HL-60 (cell line): ENCODE measurements at regions not wholly inside any gene's neighbourhood (a gene's known extent, or its start where the extent isn't known, plus 50 kb on each side); places are given as distances from the start of the nearest gene placed in this dataset.

ENCODE experiments used
- DNase-seq, 2 experiments: peaks; one replicate each; pipeline ENCODE4 v3.0.0-alpha.2; 2010 to 2020; ENCODE audit warnings: low read depth in 1 of 2, low spot score in 1 of 2
- H3K27ac ChIP-seq: fragments of 250-450 bp; sonication (Bioruptor Pico); replicated peaks from 2 replicates; pipeline ENCODE4 v1.5.1; 2020; ENCODE audit warnings: mild to moderate bottlenecking, moderate library complexity
- H3K27me3 ChIP-seq: fragments of 250-450 bp; sonication (Bioruptor Pico); 2 replicates; pipeline ENCODE4 v1.5.1; 2021; ENCODE audit warnings: mild to moderate bottlenecking, moderate library complexity; ENCODE audit not compliant: insufficient read depth, poor library complexity, severe bottlenecking
- H3K4me3 ChIP-seq: replicated peaks from 2 replicates; pipeline ENCODE4 v1.5.1; 2011; ENCODE audit warnings: mild to moderate bottlenecking, control low read depth, low read length; ENCODE audit not compliant: insufficient read depth
- CTCF ChIP-seq: IDR thresholded peaks from one replicate; pipeline ENCODE4 v1.5.1; 2011; ENCODE audit warnings: low read length, control low read depth, inconsistent platforms; ENCODE audit not compliant: insufficient read depth
- GABPA ChIP-seq: IDR thresholded peaks from 2 replicates; pipeline ENCODE4 v1.6.1; 2012; ENCODE audit warnings: low read depth
- POLR2AphosphoS5 ChIP-seq: IDR thresholded peaks from 2 replicates; pipeline ENCODE4 v1.6.1; 2012; ENCODE audit warnings: low read depth
- REST ChIP-seq: IDR thresholded peaks from 2 replicates; pipeline ENCODE4 v1.6.1; 2012; ENCODE audit warnings: low read depth; ENCODE audit not compliant: insufficient replicate concordance
- SPI1 ChIP-seq: IDR thresholded peaks from 2 replicates; pipeline ENCODE4 v1.6.1; 2012; ENCODE audit warnings: low read depth, mild to moderate bottlenecking, borderline replicate concordance

GRCh38 chr16:26816266-26816665 lies 250.5 kb upstream of the C16orf82 start:
- Histone ChIP-seq H3K27ac (no peak overlapping the region), H3K27me3 (no peaks in the 10 kb centered on the region), H3K4me3 (no peak overlapping the region)
- TF ChIP-seq SPI1 (no peak), REST (no peak), CTCF (no peak), GABPA (no peak), POLR2AphosphoS5 (no peak)
- no peak for DNase-seq

GRCh38 chr16:26816885-26817571 lies 249.7 kb upstream of the C16orf82 start:
- H3K27ac ChIP-seq, result no peak overlapping the region

More at GRCh38 chr16:26816885-26817571, 249.7 kb upstream of the C16orf82 start:
- DNase-seq, result no peak
- H3K27me3 ChIP-seq, result no peaks in the 10 kb centered on the region
- H3K4me3 ChIP-seq, result no peak overlapping the region
- no peak for TF ChIP-seq REST
- TF ChIP-seq GABPA, result no peak
- no peak for TF ChIP-seq POLR2AphosphoS5
- no peak for TF ChIP-seq SPI1
- TF ChIP-seq CTCF, result no peak
